PC-9 (cell line): ENCODE measurements at regions not wholly inside any gene's neighbourhood (a gene's known extent, or its start where the extent isn't known, plus 50 kb on each side); places are given as distances from the start of the nearest gene placed in this dataset.

Experiments
- BruUV-seq: library from RNA; stranded (reverse); fragments of 400-500 nt; replicated peaks from 2 replicates; lab custom pipeline; 2021; lab: Mats Ljungman, UMichigan
- CTCF ChIA-PET: fragments of 300-600 bp; sonication (Branson Sonifier 250); formaldehyde crosslinking; loops from one replicate; lab custom pipeline; 2022; ENCODE audit warnings: antibody characterized with exemption; lab: Charles Lee
- POLR2A ChIA-PET: fragments of 300-600 bp; sonication (Branson Sonifier 250); formaldehyde crosslinking; loops from one replicate; lab custom pipeline; 2022; ENCODE audit warnings: antibody characterized with exemption; ENCODE audit not compliant: unreplicated experiment; lab: Charles Lee
- DNase-seq, 2 experiments: peaks; one replicate each; pipeline versions ENCODE4 v3.0.0 to v3.0.0-alpha.2; 2015 to 2022; ENCODE audit warnings: mixed read lengths in 1 of 2
- H2AFZ ChIP-seq: fragments of 200-600 bp; sonication (generic); 2 replicates; pipeline ENCODE4 v1.8.1; 2017; ENCODE audit warnings: antibody characterized with exemption
- H3F3A ChIP-seq: fragments of 200-600 bp; sonication (generic); 2 replicates; pipeline ENCODE4 v1.8.1; 2017; ENCODE audit warnings: antibody characterized with exemption, mild to moderate bottlenecking, low read depth; ENCODE audit not compliant: insufficient read depth
- H3K27ac ChIP-seq: fragments of 200-600 bp; sonication (generic); 2 replicates; pipeline ENCODE4 v1.6.1; 2016; ENCODE audit warnings: mixed run types
- H3K27me3 ChIP-seq: fragments of 200-600 bp; sonication (generic); 2 replicates; pipeline ENCODE4 v1.6.1; 2016; ENCODE audit warnings: low read depth, mixed run types; ENCODE audit not compliant: insufficient read depth
- H3K36me3 ChIP-seq: fragments of 200-600 bp; sonication (generic); 2 replicates; pipeline ENCODE4 v1.6.1; 2016; ENCODE audit warnings: low read depth, mixed run types
- H3K4me1 ChIP-seq: fragments of 200-600 bp; sonication (generic); replicated peaks from 2 replicates; pipeline ENCODE4 v1.6.1; 2016; ENCODE audit warnings: mixed run types; ENCODE audit not compliant: insufficient read depth
- H3K4me2 ChIP-seq: fragments of 200-600 bp; sonication (generic); 2 replicates; pipeline ENCODE4 v1.6.1; 2017; ENCODE audit warnings: mixed run types
- H3K4me3 ChIP-seq: fragments of 200-600 bp; sonication (generic); 2 replicates; pipeline ENCODE4 v1.6.1; 2016; ENCODE audit warnings: mixed run types
- H3K79me2 ChIP-seq: fragments of 200-600 bp; sonication (generic); 2 replicates; pipeline ENCODE4 v1.6.1; 2017; ENCODE audit warnings: low read depth, mixed run types
- H3K9me2 ChIP-seq: fragments of 200-600 bp; sonication (generic); 2 replicates; pipeline ENCODE4 v1.8.1; 2017; ENCODE audit warnings: mild to moderate bottlenecking; ENCODE audit not compliant: insufficient read depth
- H3K9me3 ChIP-seq: fragments of 200-600 bp; sonication (generic); 2 replicates; pipeline ENCODE4 v1.8.1; 2016; ENCODE audit warnings: low read depth; ENCODE audit not compliant: insufficient read depth
- H4K20me1 ChIP-seq: fragments of 200-600 bp; sonication (generic); 2 replicates; pipeline ENCODE4 v1.8.1; 2017; ENCODE audit not compliant: insufficient read depth
- EZH2 ChIP-seq: fragments of 200-600 bp; sonication (generic); IDR thresholded peaks from 2 replicates; pipeline ENCODE4 v1.8.0; 2017; ENCODE audit warnings: antibody characterized with exemption, low read depth
- intact Hi-C: fragments of 100-400 bp; cut with micrococcal nuclease; formaldehyde crosslinking; loops from one replicate; pipeline ENCODE4 v1.10.0; 2022; ENCODE audit not compliant: unreplicated experiment
- TF ChIP-seq, protein P1 (sequence below): fragments of 200-600 bp; sonication (generic); conservative IDR thresholded peaks from 2 replicates; pipeline ENCODE4 v1.6.1; 2017; ENCODE audit warnings: mixed run types, antibody characterized with exemption, mild to moderate bottlenecking, moderate library complexity

- Histone ChIP-seq H3K27ac (no peak overlapping the region), H3K4me1 (no peaks in the 10 kb centered on the region), H3K4me3 (no peak overlapping the region), H2AFZ (no peak overlapping the region), H3K27me3 (no peaks in the 10 kb centered on the region), H3K79me2 (no peaks in the 10 kb centered on the region), H3F3A (no peaks in the 10 kb centered on the region), H3K4me2 (no peak overlapping the region), H3K9me2 (no peaks in the 10 kb centered on the region), H4K20me1 (no peaks in the 10 kb centered on the region), H3K9me3 (no peaks in the 10 kb centered on the region), H3K36me3 (no peaks in the 10 kb centered on the region)
- DNase-seq = no peak
- BruUV-seq = no TSS peak
- POLR2A ChIA-PET = no interaction called here
- TF ChIP-seq, protein P1, sequence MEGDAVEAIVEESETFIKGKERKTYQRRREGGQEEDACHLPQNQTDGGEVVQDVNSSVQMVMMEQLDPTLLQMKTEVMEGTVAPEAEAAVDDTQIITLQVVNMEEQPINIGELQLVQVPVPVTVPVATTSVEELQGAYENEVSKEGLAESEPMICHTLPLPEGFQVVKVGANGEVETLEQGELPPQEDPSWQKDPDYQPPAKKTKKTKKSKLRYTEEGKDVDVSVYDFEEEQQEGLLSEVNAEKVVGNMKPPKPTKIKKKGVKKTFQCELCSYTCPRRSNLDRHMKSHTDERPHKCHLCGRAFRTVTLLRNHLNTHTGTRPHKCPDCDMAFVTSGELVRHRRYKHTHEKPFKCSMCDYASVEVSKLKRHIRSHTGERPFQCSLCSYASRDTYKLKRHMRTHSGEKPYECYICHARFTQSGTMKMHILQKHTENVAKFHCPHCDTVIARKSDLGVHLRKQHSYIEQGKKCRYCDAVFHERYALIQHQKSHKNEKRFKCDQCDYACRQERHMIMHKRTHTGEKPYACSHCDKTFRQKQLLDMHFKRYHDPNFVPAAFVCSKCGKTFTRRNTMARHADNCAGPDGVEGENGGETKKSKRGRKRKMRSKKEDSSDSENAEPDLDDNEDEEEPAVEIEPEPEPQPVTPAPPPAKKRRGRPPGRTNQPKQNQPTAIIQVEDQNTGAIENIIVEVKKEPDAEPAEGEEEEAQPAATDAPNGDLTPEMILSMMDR = no peak
- no peak for TF ChIP-seq EZH2
- CTCF ChIA-PET = interaction anchor here (0.8 kb wide), 1 partner anchor 22 kb away, joined by 3 read pairs; no protein-coding TSS in a partner anchor
- intact Hi-C loops = loop anchor here (5.0 kb wide), 1 partner anchor 39 kb away; no protein-coding TSS in a partner anchor
Measured at GRCh38 chr9:15103290-15103689, 193.1 kb upstream of the FREM1 start.

DNA sequence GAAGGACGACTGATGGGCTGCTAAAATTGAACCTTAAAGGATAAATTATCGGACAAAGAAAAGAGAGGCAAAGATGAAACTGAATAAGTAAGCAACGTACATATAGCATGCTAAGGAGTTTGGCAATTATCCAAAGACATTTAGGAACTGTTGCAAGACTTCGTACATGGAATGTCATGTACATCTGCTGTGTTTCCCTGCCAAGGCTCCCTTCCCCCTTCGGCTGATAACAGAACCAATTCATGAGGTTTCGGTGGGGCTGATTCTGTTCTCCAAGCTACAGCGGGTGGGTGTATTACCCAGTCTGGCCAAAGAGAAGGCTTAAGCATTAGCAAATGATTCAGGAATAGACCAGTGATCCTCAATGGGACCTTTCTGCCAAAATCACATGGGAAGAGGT, 190.9 kb upstream of the FREM1 start:
- Histone ChIP-seq H3K27ac (no peak overlapping the region), H3K4me2 (no peak overlapping the region), H3K4me1 (no peaks in the 10 kb centered on the region), H3F3A (no peaks in the 10 kb centered on the region), H2AFZ (no peak overlapping the region), H3K9me2 (no peaks in the 10 kb centered on the region), H3K79me2 (no peaks in the 10 kb centered on the region), H3K36me3 (no peaks in the 10 kb centered on the region), H3K9me3 (no peaks in the 10 kb centered on the region), H3K27me3 (no peaks in the 10 kb centered on the region), H3K4me3 (no peak overlapping the region), H4K20me1 (no peaks in the 10 kb centered on the region)
- TF ChIP-seq, protein P1 = no peak
- no peak for TF ChIP-seq EZH2
- intact Hi-C loops = loop anchor here (5.0 kb wide), 1 partner anchor 41 kb away; no protein-coding TSS in a partner anchor
- DNase-seq = no peak
- ChIA-PET CTCF (no interaction called here), POLR2A (no interaction called here)
- no TSS peak for BruUV-seq

DNA sequence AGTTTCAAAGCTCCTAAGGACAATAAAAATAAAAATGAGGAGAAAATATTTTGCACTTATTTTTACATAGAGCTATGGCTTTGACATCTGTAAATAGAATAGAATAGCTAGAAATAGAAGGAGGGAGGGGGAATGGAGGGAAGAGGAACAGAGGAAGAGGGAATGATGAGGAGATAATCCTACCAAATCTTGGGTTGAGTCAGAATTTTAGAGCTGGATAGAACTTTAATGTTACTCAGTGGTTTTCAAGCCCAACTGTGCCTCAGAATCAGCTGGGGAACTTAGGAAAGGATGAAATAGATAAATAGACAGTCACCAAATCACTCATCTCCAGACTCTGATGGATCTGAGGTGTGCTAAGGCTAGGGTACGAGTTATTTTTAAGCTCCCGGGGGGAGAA, 190.3 kb upstream of the FREM1 start:
- H3K9me2 ChIP-seq = no peaks in the 10 kb centered on the region
- H3K79me2 ChIP-seq = no peaks in the 10 kb centered on the region
- no peak overlapping the region for H2AFZ ChIP-seq
- ChIA-PET CTCF (no interaction called here), POLR2A (no interaction called here)
- no peaks in the 10 kb centered on the region for H3K36me3 ChIP-seq
- intact Hi-C loops = loop anchor here (5.0 kb wide), 1 partner anchor 42 kb away; no protein-coding TSS in a partner anchor
- no peaks in the 10 kb centered on the region for H3K4me1 ChIP-seq
- no peak overlapping the region for H3K27ac ChIP-seq
- no peaks in the 10 kb centered on the region for H3K27me3 ChIP-seq
- BruUV-seq = no TSS peak
- TF ChIP-seq EZH2 = no peak
- TF ChIP-seq, protein P1 = no peak
- no peak for DNase-seq
- no peak overlapping the region for H3K4me3 ChIP-seq
- no peaks in the 10 kb centered on the region for H4K20me1 ChIP-seq
- H3F3A ChIP-seq = no peaks in the 10 kb centered on the region
- H3K9me3 ChIP-seq = no peaks in the 10 kb centered on the region
- H3K4me2 ChIP-seq = no peak overlapping the region
